ENCODE measurements at regions not wholly inside any gene's neighbourhood (a gene's known extent, or its start where the extent isn't known, plus 50 kb on each side); places are given as distances from the start of the nearest gene placed in this dataset.
"Not testable (repeated sequence)": the region's sequence is repeated elsewhere in the genome, so short reads cannot be mapped to it uniquely, and the experiment has no call there.

DNA sequence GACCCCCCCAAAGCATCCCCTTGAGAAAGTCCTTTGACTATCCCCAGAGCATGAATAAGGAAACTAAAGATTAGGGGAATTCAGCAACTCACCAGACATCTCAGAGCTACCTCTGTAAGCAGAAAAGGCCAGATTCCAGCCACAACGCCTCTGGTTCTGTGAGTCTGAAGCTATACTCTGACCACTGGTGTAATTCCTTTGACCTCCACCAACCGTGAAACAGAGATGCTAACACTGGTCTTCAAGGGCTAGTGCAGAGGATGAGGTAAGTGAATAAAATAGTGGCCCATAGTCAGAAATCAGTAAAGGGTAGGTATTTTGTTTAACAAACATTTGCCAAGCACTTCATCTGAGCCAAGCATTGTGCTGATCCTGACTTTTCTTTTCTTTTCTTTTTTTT, 353.4 kb downstream of the NPIPA8 start:
- DNase-seq = no peak

DNA sequence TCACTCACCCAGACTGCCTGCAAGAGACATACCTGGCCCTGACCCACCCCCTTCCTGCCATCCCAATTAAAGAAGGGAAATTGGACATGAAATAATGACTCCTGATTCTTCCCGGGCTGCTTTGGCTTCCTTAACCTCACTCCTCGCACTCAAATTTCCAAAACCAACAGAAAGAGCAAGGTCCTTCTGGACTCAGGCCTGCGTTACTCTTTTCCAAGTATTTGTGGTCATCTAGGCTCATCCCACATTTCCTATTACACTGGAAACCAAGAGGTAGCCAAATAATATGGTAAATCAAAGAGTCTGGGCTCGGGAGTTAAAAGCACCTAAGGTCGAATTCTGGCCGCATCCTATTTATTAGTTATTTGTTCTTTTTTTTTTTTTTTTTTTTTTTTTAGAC, 359.3 kb downstream of the NPIPA8 start:
- no peak for DNase-seq

DNA sequence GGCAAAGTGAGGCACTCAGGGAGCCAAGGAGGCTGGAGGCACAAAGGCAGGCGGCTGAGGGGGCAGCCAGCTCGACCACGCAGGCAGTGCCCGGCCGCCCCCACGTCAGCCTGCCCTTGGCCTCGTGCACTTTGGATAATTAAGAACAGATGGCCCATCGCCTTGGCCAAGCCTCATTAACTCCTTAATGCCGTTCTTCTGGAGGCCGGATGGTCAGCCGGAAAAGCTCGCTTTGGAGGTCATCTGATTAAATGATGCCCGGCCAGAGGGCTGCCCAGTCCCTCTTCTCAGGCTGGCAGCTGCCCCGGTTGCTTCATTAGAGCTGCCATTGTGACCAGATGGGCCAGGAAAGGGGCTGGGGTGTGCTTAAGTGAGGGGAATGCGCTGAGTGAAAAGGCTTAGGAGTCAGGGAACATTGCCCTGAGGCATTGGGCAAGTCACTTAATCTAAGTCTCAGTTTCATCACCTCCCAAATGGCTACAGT, 364.0 kb downstream of the NPIPA8 start:
- DNase-seq = no peak

DNA sequence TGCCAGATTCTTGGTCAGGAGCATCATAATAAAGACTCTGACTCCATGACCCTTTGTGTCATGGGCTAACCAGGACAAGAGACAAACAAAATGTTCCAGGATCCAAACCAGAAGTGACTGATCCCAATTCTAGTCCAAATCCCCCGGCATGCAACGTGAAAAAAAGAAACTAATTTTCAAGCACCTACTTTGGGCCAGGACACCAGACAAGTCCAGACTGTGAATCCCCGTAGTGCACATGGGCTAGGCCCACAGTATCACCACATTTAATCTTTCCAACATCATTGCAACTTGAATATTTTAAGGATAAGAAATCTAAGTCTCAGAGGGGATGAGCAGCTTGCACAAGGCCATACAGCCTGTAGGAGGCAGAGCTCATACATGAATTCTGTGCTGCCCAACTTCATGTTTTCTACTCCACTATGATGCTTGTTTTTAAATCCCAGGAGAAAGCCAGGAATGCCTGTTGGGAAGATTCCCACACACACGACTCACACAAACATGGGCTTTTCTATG, 365.7 kb downstream of the NPIPA8 start:
- DNase-seq = no peak

DNA sequence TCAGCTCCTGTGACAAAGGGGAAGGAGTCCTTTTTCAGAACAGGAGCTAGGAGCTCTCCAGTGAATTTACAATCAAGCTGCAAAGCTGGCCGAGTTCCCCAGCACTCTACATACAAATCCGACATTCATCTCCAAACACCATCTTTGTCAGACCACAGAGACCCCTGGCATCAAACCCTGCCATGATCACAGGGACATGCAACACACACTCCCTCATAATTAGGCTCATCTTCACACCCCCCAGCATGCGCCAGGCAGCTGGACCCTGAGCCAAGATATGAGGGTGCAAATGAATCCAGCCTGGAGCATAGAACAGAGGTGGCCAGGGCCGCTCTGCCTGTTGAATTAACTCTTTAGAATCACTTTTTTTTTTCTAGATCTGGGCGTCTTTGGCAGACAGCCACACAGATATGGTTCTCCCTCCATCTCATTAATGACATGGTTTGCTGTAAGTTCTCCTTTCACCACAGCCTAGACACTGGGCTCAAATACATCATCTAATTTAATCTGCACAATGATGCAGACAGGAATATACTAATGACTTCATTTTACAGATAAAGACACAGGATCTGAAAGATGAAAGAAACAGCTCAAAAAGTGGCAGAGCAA, 366.3 kb downstream of the NPIPA8 start:
- DNase-seq = no peak

DNA sequence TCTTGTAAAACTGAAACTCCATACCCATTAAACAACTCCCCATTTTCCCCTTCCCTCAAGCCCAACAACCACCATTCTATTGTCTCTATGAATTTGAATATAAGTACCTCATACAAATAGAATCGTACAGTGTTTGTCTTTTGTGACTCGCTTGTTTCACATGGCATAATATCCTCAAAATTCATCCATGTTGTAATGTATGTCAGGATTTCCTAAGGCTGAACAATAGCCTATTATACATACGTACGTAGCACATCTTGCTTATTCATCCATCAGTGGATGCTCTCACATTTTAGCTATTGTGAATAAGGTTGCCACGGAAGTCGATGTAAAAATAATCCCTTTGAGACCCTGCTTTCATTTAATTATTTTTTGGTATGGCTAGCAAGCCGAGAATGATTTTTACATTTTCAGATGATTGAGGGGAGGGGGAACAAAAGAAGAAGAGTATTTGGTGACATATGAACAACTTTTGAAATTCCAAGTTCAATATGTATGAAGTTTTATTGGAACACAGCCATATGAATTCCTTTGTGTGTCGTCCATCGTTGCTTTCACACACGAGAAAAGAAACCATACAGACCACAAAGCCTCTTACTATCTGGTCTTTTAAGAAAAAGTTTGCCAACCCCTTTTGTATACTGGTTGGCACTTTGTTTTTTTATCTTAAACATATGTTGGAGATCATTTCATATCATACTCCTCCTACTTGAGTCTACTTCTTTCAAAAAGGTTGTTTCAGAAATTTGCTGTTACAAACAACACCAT, 371.2 kb downstream of the NPIPA8 start:
- no peak for DNase-seq

DNA sequence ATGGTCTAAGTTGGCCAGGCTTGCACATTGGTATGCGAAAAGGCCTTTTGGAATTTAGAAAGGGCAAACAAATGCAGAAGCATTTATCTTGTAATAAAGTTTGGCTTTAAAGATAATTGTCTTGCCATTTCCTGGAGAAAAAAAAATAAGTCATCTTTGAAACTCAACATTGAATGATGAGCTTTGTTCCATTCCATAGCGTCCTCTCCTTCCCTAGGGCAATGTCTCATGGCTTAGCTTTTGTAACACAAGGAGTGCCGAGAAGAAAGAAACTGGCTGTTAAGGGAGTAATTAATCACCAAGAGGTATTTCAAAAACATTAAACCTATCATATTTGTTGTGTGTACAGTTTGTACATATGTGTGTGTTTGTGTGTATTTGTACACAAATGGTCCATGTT, 372.3 kb downstream of the NPIPA8 start:
- DNase-seq = no peak

DNA sequence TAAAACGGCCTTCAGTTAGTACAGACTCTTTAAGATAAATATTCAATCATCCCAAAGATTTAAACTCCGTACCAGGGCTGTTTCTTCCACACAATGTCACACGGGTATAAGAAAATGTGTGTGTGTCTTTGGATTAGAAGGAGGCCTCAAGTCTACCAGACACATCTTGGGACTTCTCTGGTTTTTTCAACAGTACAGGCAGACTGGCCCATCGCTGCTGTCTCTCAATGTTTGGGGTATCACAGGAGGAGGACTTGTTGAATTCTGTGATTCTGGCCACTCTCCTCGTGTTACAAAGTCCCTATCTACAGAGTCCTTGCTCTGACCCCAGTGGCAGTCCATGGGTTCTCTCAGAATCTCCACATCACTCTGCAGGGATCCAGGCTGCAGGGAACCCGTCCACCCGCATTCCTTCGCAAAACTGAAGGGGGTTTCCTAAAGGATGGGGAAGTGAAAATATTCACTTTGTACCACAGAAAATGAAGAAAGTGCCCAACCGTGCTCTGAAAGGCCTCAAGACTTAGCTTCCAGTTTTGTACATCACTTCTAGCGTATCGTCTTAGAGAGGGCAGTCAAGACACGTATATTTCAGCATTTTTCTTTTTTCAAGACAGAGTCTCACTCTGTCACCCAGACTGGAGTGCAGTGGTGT, 373.2 kb downstream of the NPIPA8 start:
- DNase-seq = no peak

DNA sequence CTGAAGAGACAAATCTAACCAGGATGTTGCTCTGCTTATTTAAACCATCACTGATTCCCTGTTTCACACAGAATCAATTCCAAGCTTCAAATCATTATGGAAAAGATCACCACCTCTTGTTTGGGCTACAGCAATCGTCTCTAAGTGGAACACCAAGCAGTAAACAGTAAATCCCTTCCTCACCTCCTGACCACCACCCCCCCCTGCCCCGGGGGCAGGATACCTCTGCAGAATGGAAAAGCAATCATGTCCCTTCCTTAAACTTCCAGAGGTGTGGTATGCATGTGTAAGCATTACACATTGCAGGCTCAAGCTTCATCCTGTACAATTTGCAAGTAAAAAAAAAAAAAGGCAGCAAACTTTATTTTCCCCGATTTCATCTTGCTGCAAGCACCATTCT, 373.8 kb downstream of the NPIPA8 start:
- no peak for DNase-seq

DNA sequence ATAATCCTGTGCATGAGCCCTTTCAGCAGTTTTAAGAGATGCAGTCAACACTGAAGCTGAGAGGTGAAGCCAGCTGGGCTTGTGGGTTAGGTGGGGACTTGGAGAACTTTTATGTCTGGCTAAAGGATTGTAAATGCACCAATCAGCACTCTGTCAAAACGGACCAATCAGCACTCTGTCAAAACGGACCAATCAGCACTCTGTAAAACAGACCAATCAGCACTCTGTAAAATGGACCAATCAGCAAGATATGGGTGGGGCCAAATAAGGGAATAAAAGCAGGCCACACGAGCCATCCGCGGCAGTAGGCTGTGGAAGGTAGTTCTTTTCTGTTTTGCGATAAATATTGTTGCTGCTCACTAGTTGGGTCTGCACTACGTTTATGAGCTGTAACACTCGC, 374.7 kb downstream of the NPIPA8 start:
- DNase-seq = not testable (repeated sequence)

DNA sequence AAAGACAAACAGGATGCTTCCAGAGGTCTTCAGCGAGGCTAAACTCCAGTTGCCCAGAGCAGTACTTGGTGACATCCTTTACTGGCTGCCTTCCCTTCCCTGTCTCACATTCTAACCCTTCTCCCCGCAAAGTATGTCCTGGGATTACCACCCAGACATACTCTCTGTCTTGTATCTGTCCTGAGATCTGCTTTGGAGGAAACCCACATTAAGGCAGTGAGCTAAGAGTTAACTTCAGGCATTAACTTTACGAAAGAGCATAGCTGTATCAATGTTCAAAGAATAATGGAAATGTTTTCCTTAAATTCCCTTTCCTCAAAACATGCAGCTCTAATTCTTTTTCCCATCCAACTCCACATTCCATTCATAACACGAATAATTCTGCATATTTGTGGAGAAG, 385.2 kb downstream of the NPIPA8 start:
- no peak for DNase-seq

DNA sequence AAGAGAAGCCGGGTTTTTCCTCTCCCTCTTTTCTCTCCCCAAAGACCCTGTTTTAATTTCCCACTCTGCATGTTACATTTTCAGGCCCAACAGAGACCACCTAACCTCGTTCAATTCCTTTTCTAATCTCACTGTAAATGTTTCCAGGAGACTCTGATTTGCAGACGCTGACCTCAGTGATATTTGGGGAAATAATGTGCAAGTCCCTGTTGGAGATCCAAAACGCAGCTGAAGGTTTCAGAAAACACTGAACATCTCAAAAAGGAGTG, 386.6 kb downstream of the NPIPA8 start:
- DNase-seq = no peak

DNA sequence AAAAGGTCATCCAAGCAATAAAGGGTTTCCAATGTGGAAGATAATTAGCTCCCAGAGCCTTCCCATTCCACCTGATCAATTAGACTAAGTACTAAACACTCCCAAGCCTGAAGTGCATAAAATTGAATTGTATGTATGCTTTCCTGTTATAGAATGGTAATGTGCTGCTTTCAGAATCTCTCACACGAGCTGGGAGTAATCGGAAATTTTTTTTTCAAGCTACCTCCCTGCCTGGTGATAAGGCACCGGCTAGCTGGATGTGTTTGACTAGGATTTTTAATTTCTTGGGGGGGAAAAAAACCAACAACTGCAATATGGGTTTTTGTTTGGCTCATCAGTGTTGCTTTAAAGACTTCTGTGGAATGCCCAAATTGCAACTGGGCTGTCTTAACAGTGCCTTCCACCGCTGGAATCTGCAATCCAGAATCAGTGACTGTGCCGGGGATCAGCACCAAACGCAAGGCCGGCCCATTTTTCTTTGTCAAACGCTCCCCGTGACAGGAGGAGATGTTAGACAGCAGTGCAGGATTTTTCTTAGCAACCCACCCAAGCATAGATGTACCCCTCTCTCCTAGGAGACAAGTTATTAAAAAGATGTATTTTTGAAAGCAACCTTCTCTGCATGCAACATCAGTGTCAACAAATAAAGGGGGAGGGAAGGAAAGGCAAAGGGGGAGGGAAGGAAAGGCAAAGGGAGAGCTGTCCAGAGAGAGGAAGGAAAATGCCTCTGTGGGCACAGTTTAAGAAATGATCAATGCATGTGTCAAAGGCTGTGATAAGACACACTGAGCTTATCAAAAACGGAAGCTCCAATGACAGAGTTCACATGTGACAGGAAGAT, 387.2 kb downstream of the NPIPA8 start:
- no peak for DNase-seq

DNA sequence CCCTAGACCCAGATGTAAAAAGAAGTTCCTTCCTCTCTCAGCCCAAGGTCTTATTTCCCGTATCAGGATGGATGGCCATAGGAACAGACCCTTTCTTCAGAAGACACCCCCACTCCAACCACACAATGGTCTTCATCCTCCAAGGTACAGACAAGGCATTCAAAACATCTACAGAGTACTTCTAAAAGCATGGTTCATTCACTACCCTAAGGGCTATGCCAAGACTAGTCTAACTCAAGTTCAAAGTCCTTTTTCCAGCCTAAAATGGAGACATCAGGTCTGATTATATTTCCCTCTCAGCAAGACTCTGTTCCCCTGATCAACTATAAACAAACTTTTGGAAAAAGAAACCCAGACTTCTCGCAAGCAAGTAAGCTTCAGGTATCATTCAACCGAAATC, 388.9 kb downstream of the NPIPA8 start:
- no peak for DNase-seq

DNA sequence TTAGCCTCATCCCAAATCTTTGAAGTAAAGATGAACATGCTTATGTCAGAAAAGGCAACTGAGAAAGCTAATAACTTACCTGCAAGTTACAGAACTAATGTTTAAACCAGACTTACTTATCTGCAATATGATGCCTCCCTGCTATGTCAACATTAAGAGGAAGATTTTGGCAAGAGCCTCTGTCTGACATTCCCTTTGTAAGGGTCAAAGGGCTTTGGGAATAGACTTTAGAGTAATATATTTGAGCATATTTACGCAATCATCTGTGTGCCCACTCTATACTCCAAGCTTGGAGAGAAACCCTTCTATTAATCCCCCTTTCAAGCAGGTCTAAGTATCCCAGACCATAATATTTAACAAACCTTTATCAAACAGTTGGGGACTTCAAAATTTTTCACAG, 389.4 kb downstream of the NPIPA8 start:
- no peak for DNase-seq

DNA sequence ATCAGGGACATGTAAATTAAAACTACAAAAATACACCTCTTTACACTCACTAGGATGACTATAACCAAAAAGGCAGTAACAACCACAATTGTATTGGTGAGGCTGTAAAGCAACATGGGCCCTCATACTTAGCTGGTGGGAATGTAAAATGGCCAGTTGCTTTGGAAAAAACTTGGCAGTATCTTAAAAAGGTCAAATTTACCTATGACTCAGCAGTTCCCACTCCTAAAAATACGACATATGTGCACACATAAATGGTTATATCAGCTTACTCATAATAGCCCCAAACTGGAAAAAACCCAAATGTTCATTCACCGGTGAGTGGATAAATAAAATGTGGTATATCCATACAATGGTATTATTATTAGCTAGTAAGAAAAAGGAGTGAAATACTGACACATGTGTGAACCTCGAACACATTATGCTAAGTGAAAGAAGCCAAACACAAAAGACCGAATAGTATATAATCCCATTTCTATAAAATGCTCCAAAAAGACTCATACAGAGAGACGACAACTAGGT, 391.4 kb downstream of the NPIPA8 start:
- DNase-seq = no peak

DNA sequence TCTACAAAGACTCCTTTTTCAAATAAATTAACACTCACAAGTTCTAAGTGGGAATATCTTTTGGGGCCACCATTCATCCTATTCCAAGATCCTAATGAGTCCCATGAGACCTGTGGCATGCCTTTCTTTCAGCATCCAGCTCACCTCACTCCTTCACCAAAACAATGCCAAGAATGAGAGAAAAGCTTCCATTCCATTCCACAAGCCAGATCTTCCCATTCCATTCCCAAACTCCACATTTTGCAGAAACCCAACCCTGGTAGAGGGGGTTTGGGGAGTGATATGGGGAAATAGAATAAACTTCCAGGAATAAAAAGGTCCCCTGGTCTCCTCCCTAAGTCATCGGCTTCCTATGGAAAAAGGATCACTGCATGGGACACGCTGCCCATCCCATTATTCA, 392.2 kb downstream of the NPIPA8 start:
- no peak for DNase-seq

DNA sequence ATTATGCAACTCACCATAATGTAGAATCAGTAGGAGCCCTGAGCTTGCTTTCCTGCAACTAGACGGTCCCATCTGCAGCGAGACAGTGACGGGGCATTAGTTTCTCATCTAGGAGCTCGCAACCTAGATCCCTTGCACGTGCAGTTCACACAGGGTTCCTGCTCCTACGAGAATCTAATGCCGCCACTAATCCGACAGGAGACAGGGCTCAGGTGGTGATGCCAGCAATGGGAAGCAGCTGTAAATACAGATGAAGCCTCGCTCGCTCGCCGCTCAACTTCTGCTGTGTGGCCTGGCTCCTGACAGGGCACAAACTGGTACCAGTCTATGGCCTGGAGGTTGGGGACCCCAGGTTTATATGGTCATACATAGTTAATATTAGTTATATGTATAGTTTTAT, 394.5 kb downstream of the NPIPA8 start:
- DNase-seq = no peak

DNA sequence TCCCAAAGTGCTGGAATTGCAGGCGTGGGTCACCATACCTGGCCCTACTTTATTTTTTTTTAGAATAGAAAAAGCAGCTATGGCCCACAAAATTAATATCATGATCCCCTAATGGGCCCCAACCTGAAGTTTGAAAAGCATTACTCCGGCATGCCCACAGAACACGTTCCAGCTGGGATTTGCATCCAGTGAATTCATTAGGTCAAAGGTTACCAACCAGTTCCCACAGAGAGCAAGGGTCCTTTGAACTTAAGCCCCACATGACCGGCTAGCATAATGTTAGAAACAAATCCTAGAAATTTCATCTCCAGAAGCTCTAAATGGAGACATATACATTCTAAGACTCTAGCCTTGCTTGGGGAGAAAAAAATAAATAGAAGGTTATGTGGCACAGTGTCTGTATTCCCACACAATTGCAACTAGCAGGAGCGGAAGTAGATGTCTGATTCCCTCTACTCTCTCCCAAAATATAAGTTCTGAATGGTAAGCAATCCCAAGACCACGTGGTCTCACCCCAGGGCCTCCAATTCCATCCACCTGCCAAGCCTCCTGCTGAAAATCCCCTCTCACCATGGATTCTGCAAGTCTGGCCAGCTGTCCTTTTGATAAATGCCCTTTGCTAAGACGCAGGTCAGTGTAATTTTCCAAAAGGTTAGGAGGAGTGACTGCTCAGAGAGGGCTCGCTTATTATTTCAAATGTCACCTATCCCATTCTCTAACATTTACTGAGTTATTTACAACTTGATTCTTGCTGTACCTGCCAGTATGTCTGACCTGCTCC, 395.8 kb downstream of the NPIPA8 start:
- no peak for DNase-seq

DNA sequence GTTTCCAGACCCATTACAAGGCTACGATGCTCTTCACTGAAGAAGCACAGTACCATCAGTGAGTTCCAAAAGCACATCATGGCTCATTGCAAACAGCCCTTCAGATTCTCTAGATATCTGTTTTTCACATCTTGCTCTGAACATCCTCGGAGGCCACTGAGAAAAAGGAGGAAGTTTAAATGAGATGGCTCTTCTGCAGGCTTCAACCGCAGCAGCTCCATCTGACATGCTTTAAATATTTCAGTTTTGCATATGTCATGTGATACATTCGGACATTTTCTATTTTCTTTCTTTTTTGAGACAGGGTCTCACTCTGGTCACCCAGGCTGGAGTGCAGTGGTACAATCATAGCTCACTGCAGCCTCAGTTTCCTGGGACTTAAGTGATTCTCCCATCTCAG, 396.8 kb downstream of the NPIPA8 start:
- DNase-seq = no peak

DNA sequence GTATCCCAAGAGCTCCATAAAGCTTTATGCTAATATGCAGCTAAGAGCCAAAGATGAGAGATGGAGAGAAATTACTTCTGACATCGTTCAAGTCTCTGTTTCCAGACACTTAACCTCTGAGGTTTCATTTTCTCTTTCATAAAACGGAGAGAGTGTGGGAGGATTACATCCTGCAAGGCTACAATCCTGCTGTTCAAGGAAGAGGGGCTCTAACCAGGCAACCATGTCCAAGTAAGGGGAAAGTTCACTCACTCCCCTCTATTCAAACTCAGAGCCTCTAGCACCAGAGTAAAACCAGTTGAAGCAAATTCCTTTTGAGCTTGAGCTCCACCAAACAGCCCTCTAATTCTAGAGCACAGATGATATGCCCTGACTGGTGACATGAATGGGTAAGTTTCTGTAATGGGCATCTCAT, 397.4 kb downstream of the NPIPA8 start:
- no peak for DNase-seq

DNA sequence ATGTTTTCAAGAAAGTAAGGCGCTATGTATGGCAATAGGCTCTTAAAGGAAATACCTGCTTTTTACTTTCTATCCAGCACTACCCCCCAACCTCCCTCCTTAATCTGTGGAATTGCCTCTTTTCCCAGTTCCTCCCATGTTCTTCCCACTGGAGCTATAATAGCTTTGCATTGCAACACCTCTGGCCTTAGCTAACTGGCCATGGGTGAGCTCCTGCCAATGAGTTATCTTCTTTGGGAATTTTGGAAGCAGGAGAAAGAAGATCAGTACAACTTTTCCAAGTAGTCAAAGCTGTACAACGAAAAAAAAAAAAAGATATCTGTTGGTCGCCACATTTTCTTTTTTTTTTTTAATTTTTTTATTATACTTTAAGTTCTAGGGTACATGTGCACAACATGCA, 398.0 kb downstream of the NPIPA8 start:
- DNase-seq = no peak

Data from midbrain (tissue), 1 donor.